Astrocyte (in vitro differentiated cells and primary cell): ENCODE measurements at regions not wholly inside any gene's neighbourhood (a gene's known extent, or its start where the extent isn't known, plus 50 kb on each side); places are given as distances from the start of the nearest gene placed in this dataset.

Experiments used
- DNase-seq: peaks from one replicate; pipeline ENCODE4 v3.0.0-alpha.2; 2010; ENCODE audit warnings: low read depth
- FAIRE-seq: peaks from 2 replicates; lab custom pipeline; 2011; peaks lifted over from hg19 to GRCh38; lab: Jason Lieb, UNC
- H2AFZ ChIP-seq: 2 replicates; pipeline ENCODE4 v1.6.0; 2012; ENCODE audit warnings: low read depth, low read length, inconsistent platforms
- H3K27ac ChIP-seq: 2 replicates; pipeline ENCODE4 v1.5.1; 2011; ENCODE audit warnings: low read depth, low read length, inconsistent platforms
- H3K27me3 ChIP-seq: 2 replicates; pipeline ENCODE4 v1.6.0; 2011; ENCODE audit warnings: low read length, inconsistent platforms; ENCODE audit not compliant: insufficient read depth
- H3K36me3 ChIP-seq: 2 replicates; pipeline ENCODE4 v1.5.1; 2011; ENCODE audit warnings: low read length, inconsistent platforms; ENCODE audit not compliant: insufficient read depth
- H3K4me1 ChIP-seq: 2 replicates; pipeline ENCODE4 v1.5.1; 2011; ENCODE audit warnings: low read length, inconsistent platforms; ENCODE audit not compliant: insufficient read depth
- H3K4me2 ChIP-seq: 2 replicates; pipeline ENCODE4 v1.6.0; 2012; ENCODE audit warnings: low read length, inconsistent platforms
- H3K4me3 ChIP-seq: 2 replicates; pipeline ENCODE4 v1.5.1; 2011; ENCODE audit warnings: low read depth, mild to moderate bottlenecking, low read length, inconsistent platforms; ENCODE audit not compliant: insufficient read depth
- H3K79me2 ChIP-seq: 2 replicates; pipeline ENCODE4 v1.6.0; 2012; ENCODE audit warnings: mild to moderate bottlenecking, low read length, inconsistent platforms; ENCODE audit not compliant: insufficient read depth
- H3K9ac ChIP-seq: 2 replicates; pipeline ENCODE4 v1.6.0; 2012; ENCODE audit warnings: mild to moderate bottlenecking, low read length, inconsistent platforms
- H3K9me3 ChIP-seq: 2 replicates; pipeline ENCODE4 v1.5.1; 2012; ENCODE audit warnings: low read depth, mild to moderate bottlenecking, low read length, inconsistent platforms; ENCODE audit not compliant: insufficient read depth
- H4K20me1 ChIP-seq: 2 replicates; pipeline ENCODE4 v1.6.0; 2012; ENCODE audit warnings: low read length, inconsistent platforms; ENCODE audit not compliant: insufficient read depth
- H3K27ac Mint-ChIP-seq: one replicate; pipeline ENCODE4 v1.8.0; 2021; ENCODE audit warnings: mild to moderate bottlenecking, mixed read lengths; ENCODE audit not compliant: unreplicated experiment
- H3K27me3 Mint-ChIP-seq: one replicate; pipeline ENCODE4 v1.8.0; 2021; ENCODE audit warnings: low read depth, mixed read lengths; ENCODE audit not compliant: unreplicated experiment
- H3K36me3 Mint-ChIP-seq: one replicate; pipeline ENCODE4 v1.8.0; 2021; ENCODE audit warnings: low read depth, mixed read lengths; ENCODE audit not compliant: unreplicated experiment
- H3K4me1 Mint-ChIP-seq: one replicate; pipeline ENCODE4 v1.8.0; 2021; ENCODE audit warnings: low read depth, mixed read lengths; ENCODE audit not compliant: unreplicated experiment
- H3K4me3 Mint-ChIP-seq: one replicate; pipeline ENCODE4 v1.8.0; 2021; ENCODE audit warnings: mild to moderate bottlenecking, moderate library complexity, mixed read lengths; ENCODE audit not compliant: unreplicated experiment
- H3K9me3 Mint-ChIP-seq: one replicate; pipeline ENCODE4 v1.8.0; 2021; ENCODE audit warnings: mild to moderate bottlenecking, mixed read lengths; ENCODE audit not compliant: unreplicated experiment
- CTCF ChIP-seq: IDR thresholded peaks from 2 replicates; pipeline ENCODE4 v1.5.1; 2011; ENCODE audit warnings: low read depth, mild to moderate bottlenecking, inconsistent platforms, low read length, moderate library complexity; ENCODE audit not compliant: insufficient read depth
- EZH2 ChIP-seq: IDR thresholded peaks from 2 replicates; pipeline ENCODE4 v1.6.1; 2012; ENCODE audit warnings: mild to moderate bottlenecking, low read length, inconsistent platforms; ENCODE audit not compliant: insufficient read depth

GRCh38 chr2:239494578-239494977 lies 93.8 kb upstream of the HDAC4 start:
- Mint-ChIP-seq H3K4me3 (no peak overlapping the region), H3K4me1 (no peaks in the 10 kb centered on the region), H3K27me3 (peaks cover 50% of the 10 kb centered on the region), H3K9me3 (peaks cover 8% of the 10 kb centered on the region), H3K36me3 (peaks cover 1% of the 10 kb centered on the region), H3K27ac (no peak overlapping the region)
- H3K79me2 ChIP-seq: no peaks in the 10 kb centered on the region
- peaks cover 3% of the 10 kb centered on the region for H3K27me3 ChIP-seq
- no peak overlapping the region for H3K27ac ChIP-seq
- no peaks in the 10 kb centered on the region for H3K4me1 ChIP-seq
- H3K9ac ChIP-seq: no peak overlapping the region
- DNase-seq (no peak), FAIRE-seq (no peak)
- no peaks in the 10 kb centered on the region for H3K36me3 ChIP-seq
- H2AFZ ChIP-seq: no peak overlapping the region
- TF ChIP-seq EZH2 (no peak), CTCF (no peak)
- no peak overlapping the region for H3K4me2 ChIP-seq
- peaks cover 3% of the 10 kb centered on the region for H3K9me3 ChIP-seq
- H4K20me1 ChIP-seq: no peaks in the 10 kb centered on the region
- no peak overlapping the region for H3K4me3 ChIP-seq

- TF ChIP-seq EZH2: no peak
- TF ChIP-seq CTCF: no peak
- Histone ChIP-seq H3K36me3 (no peaks in the 10 kb centered on the region), H3K4me1 (no peaks in the 10 kb centered on the region), H3K27ac (no peak overlapping the region), H3K27me3 (no peaks in the 10 kb centered on the region), H3K79me2 (no peaks in the 10 kb centered on the region), H3K4me3 (no peak overlapping the region), H4K20me1 (no peaks in the 10 kb centered on the region), H3K4me2 (no peak overlapping the region), H2AFZ (no peak overlapping the region), H3K9me3 (no peaks in the 10 kb centered on the region), H3K9ac (no peak overlapping the region)
- Mint-ChIP-seq H3K9me3 (peaks cover 3% of the 10 kb centered on the region), H3K4me3 (no peak overlapping the region), H3K27me3 (peaks cover 54% of the 10 kb centered on the region), H3K27ac (no peak overlapping the region), H3K4me1 (no peaks in the 10 kb centered on the region), H3K36me3 (no peaks in the 10 kb centered on the region)
- DNase-seq (no peak), FAIRE-seq (no peak)
Observed at GRCh38 chr2:239489481-239489880, 88.7 kb upstream of the HDAC4 start.

GRCh38 chr2:239488125-239488524 lies 87.3 kb upstream of the HDAC4 start:
- Histone ChIP-seq H3K4me2 (no peak overlapping the region), H3K9ac (no peak overlapping the region), H3K4me3 (no peak overlapping the region), H3K79me2 (no peaks in the 10 kb centered on the region), H4K20me1 (no peaks in the 10 kb centered on the region), H2AFZ (no peak overlapping the region), H3K27ac (no peak overlapping the region), H3K9me3 (no peaks in the 10 kb centered on the region), H3K4me1 (no peaks in the 10 kb centered on the region), H3K36me3 (no peaks in the 10 kb centered on the region), H3K27me3 (no peaks in the 10 kb centered on the region)
- Mint-ChIP-seq H3K27me3 (peaks cover 60% of the 10 kb centered on the region), H3K4me3 (no peak overlapping the region), H3K36me3 (no peaks in the 10 kb centered on the region), H3K27ac (no peak overlapping the region), H3K9me3 (peaks cover 3% of the 10 kb centered on the region), H3K4me1 (no peaks in the 10 kb centered on the region)
- TF ChIP-seq EZH2 (no peak), CTCF (no peak)
- DNase-seq: no peak
- FAIRE-seq: no peak
